ENCODE measurements at regions not wholly inside any gene's neighbourhood (a gene's known extent, or its start where the extent isn't known, plus 50 kb on each side); places are given as distances from the start of the nearest gene placed in this dataset.

- TF ChIP-seq ZBTB7A (IDR thresholded peaks at IDR 0.05; ENCODE audit: low read depth), result no peak
- TF ChIP-seq NFIC (IDR thresholded peaks at IDR 0.05), result no peak
- TF ChIP-seq REST (IDR thresholded peaks at IDR 0.05; ENCODE audit: low read depth), result no peak
- no peak for TF ChIP-seq EP300 (IDR thresholded peaks at IDR 0.05; ENCODE audit: borderline replicate concordance)
- TF ChIP-seq RAD21 (IDR thresholded peaks at IDR 0.05; ENCODE audit: low read depth), result no peak
- no peak for TF ChIP-seq TEAD4 (IDR thresholded peaks at IDR 0.05)
- no peak for TF ChIP-seq YY1 (IDR thresholded peaks at IDR 0.05; ENCODE audit: low read depth)
- no peak for TF ChIP-seq CREB1 (IDR thresholded peaks at IDR 0.05; ENCODE audit: low read depth)
- TF ChIP-seq FOXM1 (IDR thresholded peaks at IDR 0.05; ENCODE audit: borderline replicate concordance, low read depth), result no peak
- no peak for TF ChIP-seq TAF1 (IDR thresholded peaks at IDR 0.05; ENCODE audit: low read depth)
- no peak for TF ChIP-seq TCF12 (IDR thresholded peaks at IDR 0.05; ENCODE audit: low read depth)
- TF ChIP-seq CEBPB (IDR thresholded peaks at IDR 0.05), result no peak
- no peak for TF ChIP-seq USF1 (IDR thresholded peaks at IDR 0.05)
- no peak for TF ChIP-seq EGR1 (IDR thresholded peaks at IDR 0.05)
- no peak for TF ChIP-seq MAX (IDR thresholded peaks at IDR 0.05)
Measured at GRCh38 chr11:70642266-70642665, 243.9 kb downstream of the CTTN start.

- TF ChIP-seq EGR1 (IDR thresholded peaks at IDR 0.05) (no peak), TEAD4 (IDR thresholded peaks at IDR 0.05) (no peak), TAF1 (IDR thresholded peaks at IDR 0.05; ENCODE audit: low read depth) (no peak), CREB1 (IDR thresholded peaks at IDR 0.05; ENCODE audit: low read depth) (no peak), EP300 (IDR thresholded peaks at IDR 0.05; ENCODE audit: borderline replicate concordance) (no peak), REST (IDR thresholded peaks at IDR 0.05; ENCODE audit: low read depth) (no peak), MAX (IDR thresholded peaks at IDR 0.05) (no peak), FOXM1 (IDR thresholded peaks at IDR 0.05; ENCODE audit: borderline replicate concordance, low read depth) (no peak), NFIC (IDR thresholded peaks at IDR 0.05) (no peak), ZBTB7A (IDR thresholded peaks at IDR 0.05; ENCODE audit: low read depth) (no peak), RAD21 (IDR thresholded peaks at IDR 0.05; ENCODE audit: low read depth) (no peak), USF1 (IDR thresholded peaks at IDR 0.05) (no peak), CEBPB (IDR thresholded peaks at IDR 0.05) (no peak), TCF12 (IDR thresholded peaks at IDR 0.05; ENCODE audit: low read depth) (no peak), YY1 (IDR thresholded peaks at IDR 0.05; ENCODE audit: low read depth) (no peak)
Measured at GRCh38 chr11:70643642-70644041, 245.3 kb downstream of the CTTN start.

GRCh38 chr11:70644343-70645060 lies 246.2 kb downstream of the CTTN start:
- TF ChIP-seq RAD21 (IDR thresholded peaks at IDR 0.05; ENCODE audit: low read depth) (no peak), YY1 (IDR thresholded peaks at IDR 0.05; ENCODE audit: low read depth) (no peak)

- no peak for TF ChIP-seq NFIC (IDR thresholded peaks at IDR 0.05)
- no peak for TF ChIP-seq FOXM1 (IDR thresholded peaks at IDR 0.05; ENCODE audit: borderline replicate concordance, low read depth)
- TF ChIP-seq TEAD4 (IDR thresholded peaks at IDR 0.05), result no peak
- no peak for TF ChIP-seq YY1 (IDR thresholded peaks at IDR 0.05; ENCODE audit: low read depth)
- no peak for TF ChIP-seq RAD21 (IDR thresholded peaks at IDR 0.05; ENCODE audit: low read depth)
- TF ChIP-seq REST (IDR thresholded peaks at IDR 0.05; ENCODE audit: low read depth), result no peak
- TF ChIP-seq MAX (IDR thresholded peaks at IDR 0.05), result no peak
- no peak for TF ChIP-seq CREB1 (IDR thresholded peaks at IDR 0.05; ENCODE audit: low read depth)
Measured at GRCh38 chr11:70645537-70645936, 247.2 kb downstream of the CTTN start.
